Adrenal gland (tissue), 9 donors: ENCODE measurements at regions not wholly inside any gene's neighbourhood (a gene's known extent, or its start where the extent isn't known, plus 50 kb on each side); places are given as distances from the start of the nearest gene placed in this dataset.

ENCODE experiments used
- DNase-seq, 7 donors: peaks; one replicate each; pipeline ENCODE4 v3.0.0-alpha.2; 2019 to 2020
- H3K27ac ChIP-seq, 5 donors: fragments of 200-600 bp; sonication (generic) in 4 of 5; 1 replicate in 3 of 5; 2 replicates in 2 of 5; pipeline versions ENCODE4 v1.5.1 to v1.8.0; 2016 to 2020; ENCODE audit warnings: mild to moderate bottlenecking in 1 of 5
- H3K27me3 ChIP-seq: fragments of 200-600 bp; 2 replicates; pipeline ENCODE4 v1.8.0; 2021
- H3K36me3 ChIP-seq, 2 donors: fragments of 200-600 bp; replicated peaks in 1 of 2; 1 replicate in 1 of 2; 2 replicates in 1 of 2; pipeline versions ENCODE4 v1.5.1 to v1.8.0; 2018 to 2022
- H3K4me1 ChIP-seq, 2 donors: fragments of 200-600 bp; replicated peaks in 1 of 2; 1 replicate in 1 of 2; 2 replicates in 1 of 2; pipeline versions ENCODE4 v1.5.1 to v1.8.0; 2018 to 2021
- H3K4me3 ChIP-seq, 4 donors: fragments of 200-600 bp; sonication (generic) in 3 of 4; one replicate each; pipeline ENCODE4 v1.5.1; 2016 to 2018
- H3K9me3 ChIP-seq, 3 donors: fragments of 200-600 bp; sonication (generic) in 1 of 3; replicated peaks in 1 of 3; 1 replicate in 2 of 3; 2 replicates in 1 of 3; pipeline versions ENCODE4 v1.5.1 to v1.8.0; 2016 to 2021
- CTCF ChIP-seq, 6 experiments: fragments of 450-650 bp in 4 of 6; fragments of 200-600 bp in 2 of 6; sonication (generic) in 1 of 6; IDR thresholded peaks; 1 replicate in 5 of 6; 2 replicates in 1 of 6; pipeline versions ENCODE4 v1.5.1 to v1.8.0; 2016 to 2021; ENCODE audit warnings: antibody characterized with exemption in 6 of 6, mild to moderate bottlenecking in 2 of 6, moderate library complexity in 1 of 6
- POLR2A ChIP-seq, 2 donors: fragments of 450-650 bp; IDR thresholded peaks; one replicate each; pipeline ENCODE4 v1.6.1; 2017; ENCODE audit warnings: antibody characterized with exemption in 2 of 2, mild to moderate bottlenecking in 2 of 2, moderate library complexity in 1 of 2
- WGBS, 4 donors: extraction: QIAGEN DNeasy Blood & Tissue Kit in 2 of 4; methylation state at CpG; one replicate each; pipeline versions ENCODE4 v1.1.5 to v1.1.7; 2013 to 2017; 5-methylcytosine and 5-hydroxymethylcytosine counted together
- intact Hi-C, 2 donors: fragments of 100-400 bp; cut with DNase I; formaldehyde crosslinking; loops; one replicate each; pipeline versions ENCODE4 v1.14.1 to v1.15.0; 2022 to 2023
- donor health status: healthy with polysubstance abuse.
- donor health status: Bipolar disorder and iron deficiency.
- donor health status: DM: yes; HTN: yes; CAD: no.
- donor health status: DM: no; HTN: no; CAD: no.
- donor health status: DM: no; HTN: no; CAD: no.

GRCh38 chr10:128534686-128535085 is 408.5 kb upstream of the MKI67 start:
- Histone ChIP-seq H3K4me3 (no peak overlapping the region), H3K4me1 (no peaks in the 10 kb centered on the region), H3K36me3 (no peaks in the 10 kb centered on the region), H3K27me3 (peaks cover 16% of the 10 kb centered on the region), H3K9me3 (no peaks in the 10 kb centered on the region), H3K27ac (no peak overlapping the region)
- no peak for DNase-seq
- WGBS, 4 donors: 54 to 81% (median 65%) methylated on average over 5 of the region's 5 CpGs
- TF ChIP-seq CTCF (IDR thresholded peaks at IDR 0.05) (no peak), POLR2A (IDR thresholded peaks at IDR 0.05) (no peak)
- intact Hi-C loops: loop anchor here in 1 of 2 donors (10.0 kb wide), 1 partner anchor 270 kb away; no protein-coding TSS in a partner anchor

GRCh38 chr10:128536259-128536658 is 410.0 kb upstream of the MKI67 start:
- Histone ChIP-seq H3K27me3 (peaks cover 22% of the 10 kb centered on the region), H3K27ac (no peak overlapping the region), H3K4me1 (no peaks in the 10 kb centered on the region), H3K9me3 (no peaks in the 10 kb centered on the region), H3K4me3 (no peak overlapping the region), H3K36me3 (no peaks in the 10 kb centered on the region)
- WGBS, 4 donors: 49 to 53% (median 50%) methylated on average over 6 of the region's 6 CpGs
- TF ChIP-seq CTCF (IDR thresholded peaks at IDR 0.05) (no peak), POLR2A (IDR thresholded peaks at IDR 0.05) (no peak)
- no peak for DNase-seq
- intact Hi-C loops: loop anchor here in 1 of 2 donors (10.0 kb wide), 1 partner anchor 271 kb away; no protein-coding TSS in a partner anchor

GRCh38 chr10:128537834-128538330 is 411.7 kb upstream of the MKI67 start:
- Histone ChIP-seq H3K9me3 (no peaks in the 10 kb centered on the region), H3K27ac (no peak overlapping the region), H3K36me3 (no peaks in the 10 kb centered on the region), H3K4me3 (no peak overlapping the region), H3K4me1 (no peaks in the 10 kb centered on the region), H3K27me3 (peaks cover 18% of the 10 kb centered on the region)
- DNase-seq: no peak
- TF ChIP-seq CTCF (IDR thresholded peaks at IDR 0.05): no peak
- no peak for TF ChIP-seq POLR2A (IDR thresholded peaks at IDR 0.05)
- intact Hi-C loops: loop anchor here in 1 of 2 donors (10.0 kb wide), 1 partner anchor 273 kb away; no protein-coding TSS in a partner anchor
- WGBS, 4 donors: 35 to 41% (median 36%) methylated on average over 7 of the region's 7 CpGs

- intact Hi-C loops: loop anchor here in 1 of 2 donors (10.0 kb wide), 1 partner anchor 274 kb away; no protein-coding TSS in a partner anchor
- no peaks in the 10 kb centered on the region for H3K9me3 ChIP-seq
- no peak overlapping the region for H3K27ac ChIP-seq
- TF ChIP-seq CTCF (IDR thresholded peaks at IDR 0.05): no peak
- TF ChIP-seq POLR2A (IDR thresholded peaks at IDR 0.05): no peak
- 60 to 81% (median 69%) methylated on average over 5 of the region's 5 CpGs for WGBS, 4 donors
- H3K36me3 ChIP-seq: no peaks in the 10 kb centered on the region
- H3K4me1 ChIP-seq: no peaks in the 10 kb centered on the region
- DNase-seq: no peak
- H3K4me3 ChIP-seq: no peak overlapping the region
- H3K27me3 ChIP-seq: peaks cover 16% of the 10 kb centered on the region
These were observed 412.4 kb upstream of the MKI67 start for GRCh38 chr10:128538671-128539070.
